ENCODE measurements at regions not wholly inside any gene's neighbourhood (a gene's known extent, or its start where the extent isn't known, plus 50 kb on each side); places are given as distances from the start of the nearest gene placed in this dataset.
A peak's percentile ranks its signal among the peaks of the same experiment; 100 is the strongest.

DNA sequence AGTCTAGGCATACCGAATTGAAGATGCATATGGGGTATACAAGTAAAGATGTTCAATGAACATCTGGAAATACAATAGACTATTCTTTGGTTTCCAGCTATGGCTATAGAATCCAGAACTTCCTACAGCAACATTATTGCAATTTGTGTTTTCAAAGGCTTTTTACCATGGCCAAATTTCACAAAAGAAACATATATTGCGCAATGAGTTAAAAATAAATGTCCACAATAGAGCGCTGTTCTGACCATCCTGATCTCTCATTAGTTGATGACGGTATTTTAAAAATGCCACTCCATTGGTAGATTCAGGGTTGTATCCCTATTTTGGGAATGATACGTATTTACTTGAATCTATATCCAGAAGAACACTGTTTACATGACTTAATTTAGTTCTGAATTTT is 139.2 kb downstream of the LINC00632 start:
- no peak for DNase-seq

DNA sequence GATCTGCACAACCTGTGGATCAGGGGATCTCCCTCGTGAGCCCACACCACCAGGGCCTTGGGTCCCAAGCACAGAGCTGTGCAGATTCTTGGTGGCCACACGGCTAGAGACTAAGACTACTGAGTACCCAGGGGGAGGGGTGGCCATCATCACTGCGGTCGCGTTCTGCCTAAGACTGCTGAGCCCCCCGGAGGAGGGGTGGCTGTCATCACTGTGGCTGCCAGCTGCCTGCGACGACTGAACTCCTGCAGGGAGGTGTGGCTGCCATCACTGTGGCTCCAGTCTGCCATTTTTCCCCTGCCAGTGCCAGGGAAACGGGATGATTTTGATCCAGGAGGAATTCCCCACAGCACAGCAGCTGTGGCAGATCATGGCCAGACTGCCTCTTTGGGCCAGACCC is 141.7 kb upstream of the SPANXB1 start:
- no peak for DNase-seq

DNA sequence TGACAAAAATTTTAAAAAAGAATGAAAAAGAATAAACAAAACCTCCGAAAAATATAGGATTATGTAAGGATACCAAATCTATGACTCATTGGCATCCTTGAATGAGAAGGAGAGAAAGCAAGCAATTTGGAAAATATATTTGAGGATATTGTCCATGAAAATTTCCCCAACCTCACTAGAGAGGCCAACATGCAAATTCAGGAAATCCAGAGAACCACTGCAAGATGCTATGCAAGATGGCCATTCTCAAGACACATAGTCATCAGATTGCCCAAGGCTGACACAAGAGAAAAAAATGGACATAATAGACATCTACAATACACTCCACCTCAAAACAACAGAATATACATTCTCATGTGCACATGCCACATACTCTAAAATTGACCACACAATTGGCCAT is 135.9 kb upstream of the SPANXB1 start:
- no peak for DNase-seq

DNA sequence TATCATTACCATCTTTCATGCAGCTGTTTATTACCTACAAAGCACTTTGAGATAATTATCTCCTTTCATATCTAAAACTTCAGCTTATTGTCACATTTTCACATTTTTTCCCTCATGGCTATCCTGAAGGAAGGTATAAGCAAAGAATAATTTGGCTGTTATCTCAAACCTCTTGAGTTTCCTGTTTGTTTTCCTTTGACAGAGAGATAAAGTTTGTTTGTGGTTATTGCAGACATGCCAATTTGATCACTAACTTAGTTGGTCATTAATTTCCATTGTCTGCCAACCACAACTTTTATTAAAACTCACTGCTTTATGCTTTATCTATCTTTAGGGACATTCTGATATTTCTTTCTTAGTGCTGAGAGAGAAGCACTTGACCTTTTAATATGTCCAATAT is 89.8 kb upstream of the SPANXB1 start:
- no peak for DNase-seq

DNA sequence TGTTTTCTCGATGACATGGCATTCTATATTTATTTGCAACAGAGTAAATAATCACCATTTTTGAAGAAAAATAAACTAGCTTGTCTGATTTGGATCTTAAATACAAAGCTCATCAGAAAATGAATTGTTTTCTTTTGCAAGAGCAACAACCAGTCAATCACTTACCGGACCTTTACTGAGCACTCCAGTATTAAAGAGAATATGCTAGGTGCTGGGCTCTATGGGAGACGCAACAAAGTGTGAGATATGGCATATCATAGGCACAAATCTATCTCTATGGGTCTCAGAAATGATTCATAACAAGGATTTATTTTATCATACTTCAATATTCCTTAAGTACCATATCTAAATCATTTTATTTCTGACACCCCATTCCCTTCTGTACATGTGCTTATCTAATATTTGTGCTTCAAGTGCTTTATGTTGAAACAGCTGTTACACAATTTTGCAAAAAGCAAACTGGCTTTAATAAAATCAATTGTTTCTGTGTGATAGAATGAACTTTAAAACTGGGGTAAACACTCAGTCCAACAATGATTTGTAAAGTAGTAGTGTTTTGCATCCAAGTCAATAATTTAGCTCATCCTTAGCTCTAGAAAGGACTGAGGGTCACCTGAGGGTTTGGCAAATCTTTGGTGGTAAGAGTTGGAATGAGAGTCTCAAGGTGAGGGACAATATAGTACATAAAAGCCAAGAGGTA is 88.4 kb upstream of the SPANXB1 start:
- no peak for DNase-seq

DNA sequence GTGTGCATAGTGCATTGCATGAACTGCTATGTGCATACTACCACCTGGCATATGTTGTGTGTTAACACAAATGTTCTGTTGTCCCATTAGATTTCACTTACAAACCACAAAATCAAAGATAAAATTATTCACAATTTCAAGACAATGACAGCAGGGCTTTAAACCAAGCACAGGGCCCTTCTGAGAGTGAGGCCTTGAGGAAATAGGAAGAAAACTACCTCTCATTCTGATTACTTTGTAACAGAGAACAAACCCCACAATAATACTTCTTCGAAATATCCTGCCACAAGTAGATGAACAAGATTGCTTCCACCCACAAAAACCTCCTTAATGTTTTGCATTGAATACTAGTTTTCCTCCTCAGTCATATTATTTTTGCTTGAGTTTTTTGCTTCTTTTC is 85.5 kb upstream of the SPANXB1 start:
- no peak for DNase-seq

DNA sequence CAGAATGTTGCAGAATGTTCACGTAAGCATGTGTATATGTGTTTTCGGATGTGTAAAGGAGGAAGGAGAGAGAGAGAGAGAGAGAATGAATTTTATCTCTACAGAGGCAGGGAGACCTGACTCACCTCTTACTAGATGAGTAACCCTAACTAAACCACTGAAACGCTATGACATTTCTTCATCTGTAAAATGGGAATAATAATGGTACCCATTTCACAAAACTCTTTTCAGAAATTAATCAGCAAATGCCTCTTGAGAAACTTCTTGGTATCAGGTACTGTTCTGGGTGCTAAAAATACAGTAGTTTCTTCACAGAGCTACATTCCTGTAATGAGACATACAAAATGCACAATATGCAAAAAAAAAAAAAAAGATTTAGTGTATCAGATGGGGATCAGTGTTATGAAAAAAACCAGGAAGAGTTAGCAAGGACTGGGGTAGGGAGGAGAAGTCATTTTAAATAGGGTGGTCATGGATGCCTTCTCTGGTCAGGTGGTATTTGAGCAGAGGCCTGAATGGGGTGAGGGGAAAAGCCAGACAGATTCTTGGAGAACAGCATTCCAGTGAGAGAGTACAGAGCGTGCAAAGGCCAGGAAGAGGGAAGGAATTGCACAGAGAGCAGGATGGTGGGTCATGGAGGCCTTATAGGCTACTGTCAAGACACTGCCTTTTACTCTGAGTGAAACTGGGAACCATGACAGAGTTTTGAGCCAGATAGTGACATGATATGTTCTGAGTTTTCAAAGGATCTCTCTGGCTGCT is 84.9 kb upstream of the SPANXB1 start:
- no peak for DNase-seq

DNA sequence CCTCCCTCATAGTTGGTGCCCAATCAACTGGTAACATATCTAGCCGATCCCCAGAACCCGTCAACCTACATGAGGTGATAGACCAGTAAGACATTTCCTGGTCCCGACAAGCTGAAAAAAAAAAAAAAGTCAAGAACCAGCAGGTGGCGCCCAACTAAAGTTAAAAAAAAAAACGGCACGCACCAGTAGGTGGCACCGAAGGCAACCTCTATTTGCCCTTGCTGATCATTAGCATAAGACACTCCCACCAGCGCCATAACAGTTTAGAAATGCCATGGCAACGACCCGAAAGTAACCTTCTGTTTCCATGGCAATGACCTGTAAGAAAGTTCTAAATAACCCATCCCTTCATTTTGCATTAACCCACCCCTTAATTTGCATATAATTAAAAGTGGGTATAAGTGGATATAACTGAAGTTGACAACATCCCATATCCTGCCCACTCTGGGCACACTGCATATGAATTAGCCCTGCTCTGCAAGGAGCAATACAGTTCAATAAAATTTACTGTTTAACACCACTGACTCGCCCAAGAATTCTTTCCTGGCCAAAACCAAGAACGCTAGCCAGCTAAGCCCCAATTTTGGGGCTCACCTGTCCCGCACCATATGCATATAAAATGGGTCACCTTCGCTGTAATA is 83.9 kb upstream of the SPANXB1 start:
- DNase-seq: peak in 7 of 14 donors; percentile 1 to 13 (median 4)

DNA sequence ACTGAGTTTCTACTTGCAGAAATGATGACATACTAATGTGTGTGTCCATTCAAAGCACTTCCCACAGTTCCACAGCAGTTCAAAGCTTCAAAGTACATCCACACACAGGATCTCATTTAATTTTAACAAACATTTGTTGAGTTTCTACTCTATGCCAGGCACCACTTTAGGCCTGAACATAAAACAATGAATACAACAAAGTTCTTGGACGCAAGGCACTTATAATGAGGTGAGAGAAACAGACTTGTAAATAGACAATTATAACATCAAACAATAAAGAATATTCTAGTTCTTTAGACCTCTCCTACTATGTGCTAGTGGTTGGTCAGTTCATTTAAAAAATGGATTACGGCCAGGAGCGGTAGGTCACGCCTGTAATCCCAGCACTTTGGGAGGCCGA is 82.0 kb upstream of the SPANXB1 start:
- no peak for DNase-seq

DNA sequence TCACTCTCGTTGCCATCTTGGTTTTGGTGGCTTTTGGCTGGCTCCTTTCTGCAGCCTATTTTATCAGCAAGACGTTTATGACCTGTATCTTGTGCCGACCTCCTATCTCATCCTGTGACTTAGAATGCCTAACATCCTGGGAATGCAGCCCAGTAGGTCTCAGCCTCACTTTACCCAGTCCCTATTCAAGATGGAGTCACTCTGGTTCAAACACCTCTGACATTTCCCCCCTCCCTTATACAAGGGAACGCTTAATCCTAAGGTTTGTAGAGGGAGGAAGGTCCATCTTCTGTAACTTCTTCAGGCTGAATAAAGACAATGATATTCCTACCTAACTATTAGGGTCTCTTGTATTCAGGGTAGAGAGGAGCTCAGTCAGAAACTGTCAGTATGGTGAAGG is 79.3 kb upstream of the SPANXB1 start:
- no peak for DNase-seq

DNA sequence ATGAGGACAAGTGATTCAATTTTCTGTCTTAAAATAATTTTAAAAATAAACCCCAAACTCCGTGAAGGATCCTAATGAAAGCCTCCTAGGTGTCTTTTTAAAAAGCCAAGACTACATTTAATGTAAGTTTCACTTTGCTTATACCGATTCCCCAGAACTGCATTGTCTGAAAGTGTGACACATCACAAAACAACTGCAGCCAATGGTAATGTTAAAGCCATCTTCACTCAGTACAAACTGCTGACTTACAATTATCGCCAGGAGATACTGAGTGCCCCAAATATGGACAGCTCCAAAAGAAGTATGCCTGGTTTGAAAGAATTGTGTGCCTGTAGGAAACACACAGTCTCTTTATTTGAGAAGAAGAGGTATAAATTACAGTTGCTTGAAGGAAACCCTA is 73.7 kb upstream of the SPANXB1 start:
- DNase-seq: no peak

DNA sequence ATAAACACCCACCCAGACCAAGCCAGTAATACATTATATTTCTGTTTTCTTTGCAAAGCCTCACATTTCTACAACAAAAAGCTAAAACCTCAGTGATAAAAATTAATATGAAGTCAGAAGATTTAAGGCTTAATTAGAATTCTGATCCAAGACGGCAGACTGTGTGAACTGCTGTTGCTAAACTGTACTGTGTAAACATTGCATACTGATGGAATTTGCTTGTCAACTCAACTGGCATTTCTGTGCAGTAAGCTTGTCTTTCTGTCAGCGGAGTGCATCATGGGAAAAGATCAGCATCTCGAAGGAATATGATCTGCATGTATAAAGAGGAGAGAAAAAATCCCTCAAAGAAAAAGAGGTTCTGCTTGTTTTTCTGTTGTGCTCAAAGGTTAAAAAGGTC is 69.4 kb upstream of the SPANXB1 start:
- DNase-seq: no peak

DNA sequence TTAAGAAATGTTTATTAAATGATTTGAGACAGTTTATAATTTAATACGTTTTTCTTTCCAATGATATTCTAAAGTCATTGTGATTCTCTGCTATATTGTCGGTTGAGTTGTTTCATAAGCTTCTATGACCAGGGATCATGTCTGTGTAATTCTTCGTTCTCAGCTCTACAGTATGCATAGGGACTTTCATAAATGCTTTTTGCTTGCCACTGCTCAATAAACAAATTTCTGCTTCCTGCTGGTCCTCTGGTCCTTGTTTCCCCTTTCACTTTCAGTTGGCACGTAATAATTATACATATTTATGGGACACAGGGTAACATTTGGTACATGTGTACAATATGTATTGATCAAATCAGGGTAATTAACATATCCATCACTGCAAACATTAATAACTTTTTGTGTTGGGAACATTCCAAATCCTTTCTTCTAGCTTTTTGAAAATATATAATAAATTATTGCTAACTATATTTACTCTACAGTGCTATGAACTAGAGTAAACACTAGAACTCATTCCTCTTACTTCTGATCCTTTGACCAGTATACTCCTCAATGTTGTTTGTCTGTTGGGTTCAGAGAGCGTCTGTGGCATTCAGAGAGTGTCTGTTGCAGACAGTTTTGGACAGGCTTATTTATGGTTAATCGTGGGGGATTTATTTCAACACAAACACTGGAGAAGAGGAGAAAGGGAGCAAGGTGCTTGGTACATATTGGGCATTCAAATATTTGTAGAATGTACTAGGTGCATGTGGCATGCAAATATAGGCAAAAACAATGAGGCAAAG is 68.3 kb upstream of the SPANXB1 start:
- DNase-seq: no peak

DNA sequence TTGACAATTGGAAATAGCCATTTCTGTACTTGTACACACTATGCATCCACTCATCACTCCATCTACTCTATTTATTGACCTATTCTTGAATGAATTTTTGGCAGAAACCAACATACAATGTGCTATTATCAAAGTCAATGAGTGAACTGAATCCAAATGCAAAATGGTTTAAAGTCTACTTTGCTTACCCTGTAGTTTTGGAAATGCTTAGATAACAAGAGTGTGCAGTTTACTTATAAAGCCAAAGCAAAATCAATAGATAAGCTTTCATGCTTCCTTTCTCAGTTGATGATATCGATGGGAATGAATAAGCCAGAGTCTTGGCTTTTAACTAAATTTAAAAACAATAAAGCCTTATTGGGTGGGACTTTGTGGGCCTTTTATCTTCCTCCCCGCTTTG is 58.9 kb upstream of the SPANXB1 start:
- DNase-seq: no peak

DNA sequence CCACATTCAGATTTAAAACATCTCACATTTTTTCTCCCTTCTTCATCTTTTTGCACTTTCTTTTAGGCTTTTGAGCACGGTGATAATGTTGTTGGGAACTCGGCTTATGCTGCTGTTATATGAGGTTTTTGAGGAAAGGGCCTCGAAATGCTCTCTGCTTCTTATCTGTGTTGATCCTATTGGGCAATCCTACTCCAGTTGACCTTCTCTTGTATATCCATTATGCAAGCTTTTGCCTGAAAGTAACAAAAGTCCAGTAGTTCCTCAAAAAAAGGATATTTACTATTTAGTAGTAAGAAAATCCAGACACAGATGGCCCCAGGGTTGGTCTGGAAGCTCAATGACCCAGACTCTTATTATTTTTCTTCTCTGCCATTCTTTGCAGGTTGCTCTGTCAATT is 57.7 kb upstream of the SPANXB1 start:
- no peak for DNase-seq

DNA sequence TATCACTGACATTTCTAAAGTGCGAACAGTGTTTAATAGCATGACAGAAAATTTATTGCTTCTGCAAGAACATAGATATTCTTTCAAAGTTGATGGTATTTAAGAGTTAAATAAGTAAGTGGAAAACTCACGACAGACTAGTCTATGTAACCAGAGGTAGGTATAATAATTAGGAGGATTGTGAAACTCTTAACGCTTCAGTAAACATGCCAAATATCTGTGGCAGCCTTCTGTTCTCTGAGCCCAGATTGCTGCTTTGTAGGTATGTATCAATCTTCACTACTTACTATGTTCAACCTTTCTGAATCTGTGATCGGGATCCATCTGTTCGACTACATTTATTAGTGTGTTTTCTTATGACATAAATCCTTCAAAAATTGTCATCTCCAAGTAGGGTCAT is 53.6 kb upstream of the SPANXB1 start:
- DNase-seq: no peak

DNA sequence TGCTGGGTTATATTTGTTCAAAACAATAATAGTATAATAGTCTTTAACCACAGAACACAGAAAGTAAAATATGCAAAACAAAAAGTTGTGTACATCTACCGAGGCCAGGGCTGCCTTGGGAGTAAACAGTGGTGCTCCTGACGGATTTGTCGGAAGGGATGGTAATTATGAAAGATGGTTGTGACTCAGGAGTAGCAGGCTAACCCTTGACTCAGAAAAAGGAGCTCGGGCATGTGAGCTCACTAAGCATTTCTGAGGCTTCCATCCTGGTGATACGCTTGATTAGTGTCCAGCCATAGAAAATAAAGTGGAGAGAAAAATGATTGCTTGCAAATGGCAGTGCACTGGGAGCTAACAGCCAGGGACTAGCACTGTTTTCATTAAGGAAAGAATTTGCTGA is 53.2 kb upstream of the SPANXB1 start:
- DNase-seq: no peak

All from C1 segment of cervical spinal cord (tissue), 14 donors.